ENCODE measurements at regions not wholly inside any gene's neighbourhood (a gene's known extent, or its start where the extent isn't known, plus 50 kb on each side); places are given as distances from the start of the nearest gene placed in this dataset.
"Not testable (repeated sequence)": the region's sequence is repeated elsewhere in the genome, so short reads cannot be mapped to it uniquely, and the experiment has no call there.

DNA sequence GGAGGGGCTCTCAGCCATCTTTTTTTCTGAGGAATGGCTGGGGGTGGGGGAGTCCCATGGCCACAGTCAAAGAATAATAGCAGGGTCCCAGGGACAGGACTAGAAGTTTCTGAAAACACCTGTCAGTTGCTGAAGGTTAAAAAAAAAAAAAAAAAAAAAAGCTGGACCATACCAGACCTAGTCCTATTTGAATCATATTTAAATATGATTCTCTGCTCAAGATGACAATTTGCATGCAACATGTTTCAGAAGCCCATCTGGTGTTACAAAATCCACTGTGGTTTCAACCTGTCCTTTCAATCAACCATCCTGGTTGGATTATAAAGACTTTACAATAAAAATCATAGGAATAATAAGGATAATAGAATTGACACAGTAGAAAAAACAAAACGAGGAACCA lies 153.7 kb downstream of the TENT5C start:
- no peak for DNase-seq
- intact Hi-C loops (cut with DNase I; ENCODE audit: low total_unique reads), result loop anchor here (10.0 kb wide), 1 partner anchor 225 kb away; no protein-coding TSS in a partner anchor

DNA sequence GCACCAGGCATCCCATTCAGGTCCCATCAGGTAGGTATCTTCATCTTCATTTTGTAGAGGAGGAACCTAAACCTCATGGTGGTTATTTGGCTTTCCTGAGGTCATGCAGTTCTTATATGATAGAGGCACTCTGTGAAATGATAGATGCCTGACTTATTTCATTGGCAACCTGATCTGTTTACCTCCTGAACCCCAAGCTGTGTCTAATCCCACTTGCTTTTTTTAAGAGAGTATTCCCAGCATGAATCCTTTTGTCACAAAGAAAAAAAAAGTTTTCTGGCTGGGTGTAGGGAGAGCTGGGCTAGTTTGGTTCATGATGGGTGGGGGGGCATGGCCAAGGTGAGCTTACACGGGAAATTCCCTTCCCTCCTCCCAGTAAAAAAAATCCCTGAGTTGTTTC lies 154.2 kb downstream of the TENT5C start:
- Histone ChIP-seq H3K9me3 (no peaks in the 10 kb centered on the region), H3K4me3 (no peak overlapping the region), H3K4me1 (no peaks in the 10 kb centered on the region), H3K36me3 (no peaks in the 10 kb centered on the region), H3K27ac (no peak overlapping the region), H3K27me3 (no peaks in the 10 kb centered on the region)
- DNase-seq, result no peak
- intact Hi-C loops (cut with DNase I; ENCODE audit: low total_unique reads), result no loop called here
- TF ChIP-seq, protein P1, sequence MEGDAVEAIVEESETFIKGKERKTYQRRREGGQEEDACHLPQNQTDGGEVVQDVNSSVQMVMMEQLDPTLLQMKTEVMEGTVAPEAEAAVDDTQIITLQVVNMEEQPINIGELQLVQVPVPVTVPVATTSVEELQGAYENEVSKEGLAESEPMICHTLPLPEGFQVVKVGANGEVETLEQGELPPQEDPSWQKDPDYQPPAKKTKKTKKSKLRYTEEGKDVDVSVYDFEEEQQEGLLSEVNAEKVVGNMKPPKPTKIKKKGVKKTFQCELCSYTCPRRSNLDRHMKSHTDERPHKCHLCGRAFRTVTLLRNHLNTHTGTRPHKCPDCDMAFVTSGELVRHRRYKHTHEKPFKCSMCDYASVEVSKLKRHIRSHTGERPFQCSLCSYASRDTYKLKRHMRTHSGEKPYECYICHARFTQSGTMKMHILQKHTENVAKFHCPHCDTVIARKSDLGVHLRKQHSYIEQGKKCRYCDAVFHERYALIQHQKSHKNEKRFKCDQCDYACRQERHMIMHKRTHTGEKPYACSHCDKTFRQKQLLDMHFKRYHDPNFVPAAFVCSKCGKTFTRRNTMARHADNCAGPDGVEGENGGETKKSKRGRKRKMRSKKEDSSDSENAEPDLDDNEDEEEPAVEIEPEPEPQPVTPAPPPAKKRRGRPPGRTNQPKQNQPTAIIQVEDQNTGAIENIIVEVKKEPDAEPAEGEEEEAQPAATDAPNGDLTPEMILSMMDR (IDR thresholded peaks at IDR 0.05), result no peak
- no peak for TF ChIP-seq POLR2A (IDR thresholded peaks at IDR 0.05)

More for the DNA sequence above, 153.7 kb downstream of the TENT5C start:
- Histone ChIP-seq H3K4me3 (no peak overlapping the region), H3K27ac (no peak overlapping the region), H3K4me1 (no peaks in the 10 kb centered on the region), H3K9me3 (no peaks in the 10 kb centered on the region), H3K27me3 (no peaks in the 10 kb centered on the region), H3K36me3 (no peaks in the 10 kb centered on the region)
- TF ChIP-seq, protein P1 (IDR thresholded peaks at IDR 0.05), result no peak
- no peak for TF ChIP-seq POLR2A (IDR thresholded peaks at IDR 0.05)

DNA sequence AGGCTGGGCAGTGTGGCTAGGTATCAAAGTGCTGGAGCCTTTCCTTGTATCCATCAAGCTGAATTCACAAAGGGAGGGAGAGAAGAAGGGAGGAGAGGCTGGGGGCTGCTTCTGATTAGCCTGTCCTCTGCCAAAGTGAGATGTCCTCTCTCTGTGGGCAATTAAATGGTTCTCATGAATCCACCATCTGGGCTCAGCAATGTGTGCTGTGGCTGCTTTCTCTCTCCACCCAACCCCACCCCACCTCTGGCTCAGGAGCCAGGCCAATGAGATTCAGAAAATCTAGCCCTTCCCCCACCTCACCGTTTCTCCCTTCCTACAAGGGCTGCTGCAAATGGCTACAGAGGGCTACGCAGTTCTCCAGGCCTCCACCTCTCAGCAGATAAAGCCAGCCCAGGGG lies 154.6 kb downstream of the TENT5C start:
- TF ChIP-seq, protein P1 (IDR thresholded peaks at IDR 0.05), result no peak
- no peak for TF ChIP-seq POLR2A (IDR thresholded peaks at IDR 0.05)
- no peak overlapping the region for H3K27ac ChIP-seq
- H3K36me3 ChIP-seq, result no peaks in the 10 kb centered on the region
- no peak for DNase-seq
- H3K9me3 ChIP-seq, result no peaks in the 10 kb centered on the region
- H3K27me3 ChIP-seq, result no peaks in the 10 kb centered on the region
- no peaks in the 10 kb centered on the region for H3K4me1 ChIP-seq
- H3K4me3 ChIP-seq, result no peak overlapping the region
- intact Hi-C loops (cut with DNase I; ENCODE audit: low total_unique reads), result no loop called here

DNA sequence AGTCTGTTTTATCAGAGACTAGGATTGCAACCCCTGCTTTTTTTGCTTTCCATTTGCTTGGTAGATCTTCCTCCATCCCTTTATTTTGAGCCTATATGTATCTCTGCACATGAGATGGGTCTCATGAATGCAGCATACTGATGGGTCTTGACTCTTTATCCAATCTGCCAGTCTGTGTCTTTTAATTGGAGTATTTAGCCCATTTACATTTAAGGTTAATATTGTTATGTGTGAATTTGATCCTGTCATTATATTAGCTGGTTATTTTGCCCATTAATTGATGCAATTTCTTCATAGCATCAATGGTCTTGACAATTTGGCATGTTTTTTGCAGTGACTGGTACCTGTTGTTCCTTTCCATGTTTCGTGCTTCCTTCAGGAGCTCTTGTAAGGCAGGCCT lies 161.7 kb downstream of the GDAP2 start:
- H3K36me3 ChIP-seq; intact Hi-C loops (cut with DNase I; ENCODE audit: low total_unique reads); H3K4me3 ChIP-seq; H3K9me3 ChIP-seq; DNase-seq; H3K4me1 ChIP-seq; H3K27me3 ChIP-seq; H3K27ac ChIP-seq: not testable (repeated sequence)

DNA sequence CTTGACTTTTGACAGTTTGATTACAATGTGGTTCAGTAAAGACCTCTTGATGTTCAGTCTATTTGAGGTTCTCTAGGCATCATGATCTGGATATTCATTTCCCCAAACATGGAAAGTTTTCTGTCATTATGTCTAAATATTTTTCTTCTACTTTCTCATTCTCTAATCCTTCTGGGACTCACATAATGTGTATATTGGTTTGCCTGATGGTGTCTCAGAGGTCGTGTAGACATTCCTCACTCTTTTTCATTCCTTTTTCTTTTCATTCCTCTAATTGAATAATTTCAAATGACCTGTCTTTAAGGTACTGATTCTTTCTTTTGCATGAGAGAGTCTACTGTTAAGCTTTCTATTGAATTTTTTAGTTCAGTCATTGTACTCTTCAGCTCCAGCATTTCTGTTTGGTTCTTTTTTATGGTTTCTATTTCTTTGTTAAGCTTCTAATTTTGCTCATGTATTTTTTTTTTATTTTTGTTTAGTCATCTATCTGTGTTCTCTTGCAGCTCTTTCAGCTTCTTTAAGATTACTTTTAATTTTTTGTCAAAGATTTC lies 158.4 kb downstream of the GDAP2 start:
- no peak for DNase-seq
- Histone ChIP-seq H3K27ac (no peak overlapping the region), H3K36me3 (no peaks in the 10 kb centered on the region), H3K9me3 (peaks cover 0 to 5% of the 10 kb centered on the region in 2 donors), H3K27me3 (no peaks in the 10 kb centered on the region), H3K4me3 (no peak overlapping the region), H3K4me1 (no peaks in the 10 kb centered on the region)
- intact Hi-C loops (cut with DNase I; ENCODE audit: low total_unique reads), result no loop called here
- no peak for TF ChIP-seq POLR2A (IDR thresholded peaks at IDR 0.05)
- TF ChIP-seq, protein P1 (IDR thresholded peaks at IDR 0.05), result no peak

DNA sequence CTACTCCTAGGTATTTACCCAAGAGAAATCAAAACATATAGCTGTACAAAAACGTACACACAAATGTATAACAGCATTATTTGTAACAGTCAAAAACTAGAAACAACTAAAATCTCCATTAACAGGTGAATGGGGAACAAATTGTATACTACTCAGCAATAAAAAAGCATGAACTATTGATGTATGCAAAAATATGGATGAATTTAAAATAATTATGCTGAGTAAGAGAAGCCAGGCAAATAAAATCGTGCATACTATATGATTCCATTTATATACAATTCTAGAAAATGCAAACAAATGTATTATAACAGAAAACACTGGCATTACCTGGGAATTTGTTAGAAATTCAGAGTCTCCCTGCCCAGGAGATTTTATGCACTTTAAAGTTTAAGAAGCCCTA lies 150.1 kb downstream of the GDAP2 start:
- H3K27me3 ChIP-seq, result no peaks in the 10 kb centered on the region
- no peaks in the 10 kb centered on the region for H3K36me3 ChIP-seq
- TF ChIP-seq, protein P1 (IDR thresholded peaks at IDR 0.05), result no peak
- no peak for TF ChIP-seq POLR2A (IDR thresholded peaks at IDR 0.05)
- DNase-seq, result no peak
- H3K4me3 ChIP-seq, result no peak overlapping the region
- intact Hi-C loops (cut with DNase I; ENCODE audit: low total_unique reads), result no loop called here
- peaks cover 0 to 2% of the 10 kb centered on the region in 2 donors for H3K9me3 ChIP-seq
- no peak overlapping the region for H3K27ac ChIP-seq
- peaks cover 0 to 4% of the 10 kb centered on the region in 2 donors for H3K4me1 ChIP-seq
